Esophagus muscularis mucosa (tissue), 3 donors: ENCODE measurements at regions not wholly inside any gene's neighbourhood (a gene's known extent, or its start where the extent isn't known, plus 50 kb on each side); places are given as distances from the start of the nearest gene placed in this dataset.

Source experiments
- POLR2A ChIP-seq: fragments of 450-650 bp; IDR thresholded peaks from one replicate; pipeline ENCODE4 v1.6.1; 2017; ENCODE audit warnings: antibody characterized with exemption, moderate library complexity, mild to moderate bottlenecking, low read depth
- TF ChIP-seq, protein P1 (sequence below), 3 experiments: fragments of 200-600 bp in 2 of 3; fragments of 450-650 bp in 1 of 3; sonication (generic) in 2 of 3; IDR thresholded peaks; one replicate each; pipeline ENCODE4 v1.5.1; 2017 to 2019; ENCODE audit warnings: antibody characterized with exemption in 3 of 3, mild to moderate bottlenecking in 2 of 3, moderate library complexity in 1 of 3

GRCh38 chr4:157701695-157701994, 471.2 kb downstream of the GASK1B start:
- TF ChIP-seq, protein P1, sequence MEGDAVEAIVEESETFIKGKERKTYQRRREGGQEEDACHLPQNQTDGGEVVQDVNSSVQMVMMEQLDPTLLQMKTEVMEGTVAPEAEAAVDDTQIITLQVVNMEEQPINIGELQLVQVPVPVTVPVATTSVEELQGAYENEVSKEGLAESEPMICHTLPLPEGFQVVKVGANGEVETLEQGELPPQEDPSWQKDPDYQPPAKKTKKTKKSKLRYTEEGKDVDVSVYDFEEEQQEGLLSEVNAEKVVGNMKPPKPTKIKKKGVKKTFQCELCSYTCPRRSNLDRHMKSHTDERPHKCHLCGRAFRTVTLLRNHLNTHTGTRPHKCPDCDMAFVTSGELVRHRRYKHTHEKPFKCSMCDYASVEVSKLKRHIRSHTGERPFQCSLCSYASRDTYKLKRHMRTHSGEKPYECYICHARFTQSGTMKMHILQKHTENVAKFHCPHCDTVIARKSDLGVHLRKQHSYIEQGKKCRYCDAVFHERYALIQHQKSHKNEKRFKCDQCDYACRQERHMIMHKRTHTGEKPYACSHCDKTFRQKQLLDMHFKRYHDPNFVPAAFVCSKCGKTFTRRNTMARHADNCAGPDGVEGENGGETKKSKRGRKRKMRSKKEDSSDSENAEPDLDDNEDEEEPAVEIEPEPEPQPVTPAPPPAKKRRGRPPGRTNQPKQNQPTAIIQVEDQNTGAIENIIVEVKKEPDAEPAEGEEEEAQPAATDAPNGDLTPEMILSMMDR (IDR thresholded peaks at IDR 0.05): no peak
- TF ChIP-seq POLR2A: no peak
